Thyroid gland (tissue), 4 donors: ENCODE measurements at regions not wholly inside any gene's neighbourhood (a gene's known extent, or its start where the extent isn't known, plus 50 kb on each side); places are given as distances from the start of the nearest gene placed in this dataset.
"Not testable (repeated sequence)": the region's sequence is repeated elsewhere in the genome, so short reads cannot be mapped to it uniquely, and the experiment has no call there.

Source experiments
- DNase-seq, 2 donors: peaks; one replicate each; pipeline ENCODE4 v3.0.0-alpha.2; 2019
- H3K27ac ChIP-seq, 3 donors: fragments of 200-600 bp; sonication (generic); 1 replicate in 2 of 3; 2 replicates in 1 of 3; pipeline ENCODE4 v1.5.1; 2016 to 2019; ENCODE audit warnings: mild to moderate bottlenecking in 1 of 3, moderate library complexity in 1 of 3
- H3K27me3 ChIP-seq: fragments of 200-600 bp; sonication (generic); one replicate; pipeline ENCODE4 v1.5.1; 2019
- H3K36me3 ChIP-seq, 2 donors: fragments of 200-600 bp; sonication (generic); one replicate each; pipeline ENCODE4 v1.5.1; 2016 to 2019
- H3K4me1 ChIP-seq, 2 donors: fragments of 200-600 bp; sonication (generic); one replicate each; pipeline ENCODE4 v1.5.1; 2017 to 2019
- H3K4me3 ChIP-seq, 3 donors: fragments of 200-600 bp; sonication (generic); replicated peaks in 1 of 3; 1 replicate in 2 of 3; 2 replicates in 1 of 3; pipeline ENCODE4 v1.5.1; 2016; ENCODE audit warnings: mild to moderate bottlenecking in 1 of 3
- H3K9me3 ChIP-seq: fragments of 200-600 bp; sonication (generic); one replicate; pipeline ENCODE4 v1.5.1; 2017
- CTCF ChIP-seq, 6 experiments: fragments of 200-600 bp in 3 of 6; fragments of 450-650 bp in 3 of 6; sonication (generic) in 3 of 6; IDR thresholded peaks; one replicate each; pipeline ENCODE4 v1.5.1; 2016 to 2019; ENCODE audit warnings: antibody characterized with exemption in 6 of 6, mild to moderate bottlenecking in 2 of 6, inconsistent platforms in 1 of 6, moderate library complexity in 1 of 6
- POLR2A ChIP-seq, 2 donors: fragments of 450-650 bp; IDR thresholded peaks; one replicate each; pipeline ENCODE4 v1.6.1; 2017; ENCODE audit warnings: antibody characterized with exemption in 2 of 2, mild to moderate bottlenecking in 2 of 2, moderate library complexity in 1 of 2
- WGBS, 2 donors: methylation state at CpG; one replicate each; pipeline ENCODE4 v1.1.5; 2017; 5-methylcytosine and 5-hydroxymethylcytosine counted together
- intact Hi-C: fragments of 100-400 bp; cut with DNase I; formaldehyde crosslinking; loops from one replicate; pipeline ENCODE4 v1.15.1; 2023

GRCh38 chr15:81777546-81777945 is 268.3 kb downstream of the MEX3B start:
- H3K36me3 ChIP-seq, result no peaks in the 10 kb centered on the region
- no peak overlapping the region for H3K27ac ChIP-seq
- H3K9me3 ChIP-seq, result no peaks in the 10 kb centered on the region
- H3K27me3 ChIP-seq, result no peaks in the 10 kb centered on the region
- H3K4me1 ChIP-seq, result no peaks in the 10 kb centered on the region
- WGBS, 2 donors, result 65 to 81% methylated on average over 1 of the region's 1 CpG
- intact Hi-C loops, result no loop called here
- TF ChIP-seq CTCF (IDR thresholded peaks at IDR 0.05) (no peak), POLR2A (IDR thresholded peaks at IDR 0.05) (no peak)
- DNase-seq, result no peak
- H3K4me3 ChIP-seq, result no peak overlapping the region

GRCh38 chr15:81776976-81777375 is 268.8 kb downstream of the MEX3B start:
- TF ChIP-seq POLR2A (IDR thresholded peaks at IDR 0.05), result no peak
- WGBS, 2 donors, result 74 to 87% methylated on average over 7 of the region's 7 CpGs

DNA sequence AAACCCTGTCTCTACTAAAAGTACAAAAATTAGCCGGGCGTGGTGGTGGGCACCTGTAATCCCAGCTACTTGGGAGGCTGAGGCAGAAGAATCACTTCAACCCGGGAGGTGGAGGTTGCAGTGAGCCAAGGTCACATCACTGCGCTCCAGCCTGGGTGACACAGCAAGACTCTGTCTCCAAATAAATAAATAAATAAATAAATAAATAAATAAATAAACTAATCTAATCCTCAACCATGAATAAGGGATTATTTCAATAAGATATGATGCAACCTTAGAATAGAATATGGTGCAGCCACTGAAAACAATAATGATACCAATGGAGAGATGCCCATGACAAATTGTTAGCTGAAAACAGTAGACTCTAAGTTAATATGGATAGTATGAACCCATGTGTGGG is 270.0 kb downstream of the MEX3B start:
- H3K4me1 ChIP-seq, H3K4me3 ChIP-seq, intact Hi-C loops, H3K36me3 ChIP-seq, DNase-seq, H3K27ac ChIP-seq, H3K27me3 ChIP-seq, H3K9me3 ChIP-seq: not testable (repeated sequence)
- 94 to 99% methylated on average over 4 of the region's 4 CpGs for WGBS, 2 donors

More at GRCh38 chr15:81776976-81777375, 268.8 kb downstream of the MEX3B start:
- Histone ChIP-seq H3K27ac (no peak overlapping the region), H3K4me1 (no peaks in the 10 kb centered on the region), H3K4me3 (no peak overlapping the region), H3K27me3 (no peaks in the 10 kb centered on the region), H3K9me3 (no peaks in the 10 kb centered on the region), H3K36me3 (no peaks in the 10 kb centered on the region)
- no peak for DNase-seq
- intact Hi-C loops, result no loop called here

GRCh38 chr15:81774309-81774708 is 271.5 kb downstream of the MEX3B start:
- H3K9me3 ChIP-seq, result no peaks in the 10 kb centered on the region
- H3K27me3 ChIP-seq, result no peaks in the 10 kb centered on the region
- intact Hi-C loops, result no loop called here
- TF ChIP-seq CTCF (IDR thresholded peaks at IDR 0.05), result no peak
- no peak for TF ChIP-seq POLR2A (IDR thresholded peaks at IDR 0.05)
- no peak overlapping the region for H3K4me3 ChIP-seq
- H3K36me3 ChIP-seq, result no peaks in the 10 kb centered on the region
- no peak for DNase-seq
- H3K27ac ChIP-seq, result no peak overlapping the region
- H3K4me1 ChIP-seq, result no peaks in the 10 kb centered on the region

GRCh38 chr15:81768773-81769172 is 277.0 kb downstream of the MEX3B start:
- TF ChIP-seq CTCF (IDR thresholded peaks at IDR 0.05) (no peak), POLR2A (IDR thresholded peaks at IDR 0.05) (no peak)
- WGBS, 2 donors, result 79 to 84% methylated on average over 2 of the region's 2 CpGs
- no peak for DNase-seq
- intact Hi-C loops, result no loop called here
- Histone ChIP-seq H3K4me3 (no peak overlapping the region), H3K36me3 (no peaks in the 10 kb centered on the region), H3K4me1 (no peaks in the 10 kb centered on the region), H3K9me3 (no peaks in the 10 kb centered on the region), H3K27me3 (no peaks in the 10 kb centered on the region), H3K27ac (no peak overlapping the region)

DNA sequence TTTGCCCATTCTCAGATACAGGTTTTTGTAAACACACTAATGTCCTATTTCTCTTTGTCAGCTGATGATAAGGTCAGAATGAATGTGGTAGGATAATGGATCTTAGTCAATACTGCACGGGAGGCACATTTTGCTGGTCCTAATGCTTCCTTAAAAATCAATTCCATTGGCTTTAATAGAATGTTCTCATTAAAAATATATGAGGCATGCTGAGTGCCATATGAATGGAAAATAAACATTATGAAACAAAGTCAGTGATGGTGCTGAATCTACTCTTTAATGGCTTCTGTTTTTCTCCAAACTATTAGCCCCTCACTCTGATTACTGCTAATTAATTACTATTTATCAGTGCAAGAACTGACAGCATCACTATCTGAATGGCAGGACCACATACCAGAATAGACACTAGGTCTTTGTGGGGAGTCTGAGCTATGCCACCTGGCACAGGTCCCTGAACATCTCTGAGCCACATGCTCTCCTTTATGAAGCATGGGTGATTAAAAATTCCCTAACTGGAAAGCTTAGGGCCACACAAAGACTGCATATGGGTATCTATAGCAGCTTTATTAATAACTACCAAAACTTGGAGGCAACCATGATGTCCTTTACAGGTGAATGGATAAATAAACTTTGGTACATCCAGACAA is 278.9 kb downstream of the MEX3B start:
- Histone ChIP-seq H3K36me3 (no peaks in the 10 kb centered on the region), H3K4me3 (no peak overlapping the region), H3K27me3 (no peaks in the 10 kb centered on the region), H3K27ac (no peak overlapping the region), H3K9me3 (no peaks in the 10 kb centered on the region), H3K4me1 (no peaks in the 10 kb centered on the region)
- no peak for DNase-seq
- TF ChIP-seq CTCF (IDR thresholded peaks at IDR 0.05) (no peak), POLR2A (IDR thresholded peaks at IDR 0.05) (no peak)
- 86 to 91% methylated on average over 1 of the region's 1 CpG for WGBS, 2 donors
- intact Hi-C loops, result no loop called here
